HG03135 (cell line): ENCODE measurements at regions not wholly inside any gene's neighbourhood (a gene's known extent, or its start where the extent isn't known, plus 50 kb on each side); places are given as distances from the start of the nearest gene placed in this dataset.
"Not testable (repeated sequence)": the region's sequence is repeated elsewhere in the genome, so short reads cannot be mapped to it uniquely, and the experiment has no call there.

Source experiments
- ATAC-seq: cut with Tn5 transposase; IDR thresholded peaks from one replicate; pipeline ENCODE4 v1.9.1; 2021; ENCODE audit warnings: mild to moderate bottlenecking, moderate library complexity; ENCODE audit not compliant: unreplicated experiment

GRCh38 chr3:127069814-127070440, 87.0 kb downstream of the PLXNA1 start:
- ATAC-seq, result no peak

GRCh38 chr3:127070776-127071175, 87.9 kb downstream of the PLXNA1 start:
- no peak for ATAC-seq

- ATAC-seq, result no peak
These were observed 88.7 kb downstream of the PLXNA1 start for GRCh38 chr3:127071597-127072001.

- ATAC-seq, result no peak
These were observed 89.4 kb downstream of the PLXNA1 start for GRCh38 chr3:127072221-127072771.

GRCh38 chr3:127072971-127073783, 90.3 kb downstream of the PLXNA1 start:
- no peak for ATAC-seq

- no peak for ATAC-seq
These were observed 91.3 kb downstream of the PLXNA1 start for GRCh38 chr3:127073941-127074820.

- peak; percentile 82 for ATAC-seq
These were observed 92.0 kb downstream of the PLXNA1 start for GRCh38 chr3:127074900-127075360.

- not testable (repeated sequence) for ATAC-seq
These were observed 93.5 kb downstream of the PLXNA1 start for GRCh38 chr3:127076166-127076992.

- ATAC-seq, result no peak
These were observed 94.2 kb downstream of the PLXNA1 start for GRCh38 chr3:127077068-127077467.

GRCh38 chr3:127077505-127078064, 94.7 kb downstream of the PLXNA1 start:
- ATAC-seq, result no peak

GRCh38 chr3:127078626-127079025, 95.7 kb downstream of the PLXNA1 start:
- no peak for ATAC-seq

GRCh38 chr3:127079211-127079610, 96.3 kb downstream of the PLXNA1 start:
- no peak for ATAC-seq

- ATAC-seq, result no peak
These were observed 98.2 kb downstream of the PLXNA1 start for GRCh38 chr3:127081001-127081720.

- ATAC-seq, result no peak
These were observed 99.2 kb downstream of the PLXNA1 start for GRCh38 chr3:127082066-127082465.

GRCh38 chr3:127083778-127084397, 101.0 kb downstream of the PLXNA1 start:
- no peak for ATAC-seq

GRCh38 chr3:127084401-127084990, 101.6 kb downstream of the PLXNA1 start:
- ATAC-seq, result no peak

- ATAC-seq, result no peak
These were observed 102.7 kb downstream of the PLXNA1 start for GRCh38 chr3:127085576-127085975.

GRCh38 chr3:127086591-127086990, 103.7 kb downstream of the PLXNA1 start:
- ATAC-seq, result not testable (repeated sequence)
